Esophagus squamous epithelium (tissue), 4 donors: ENCODE measurements at regions not wholly inside any gene's neighbourhood (a gene's known extent, or its start where the extent isn't known, plus 50 kb on each side); places are given as distances from the start of the nearest gene placed in this dataset.

Experiments
- POLR2A ChIP-seq, 4 donors: fragments of 450-650 bp; IDR thresholded peaks; one replicate each; pipeline ENCODE4 v1.6.1; 2017; ENCODE audit warnings: antibody characterized with exemption in 4 of 4, mild to moderate bottlenecking in 4 of 4, moderate library complexity in 3 of 4
- TF ChIP-seq, protein P1 (sequence below), 6 experiments: fragments of 450-650 bp in 4 of 6; fragments of 200-600 bp in 2 of 6; sonication (generic) in 2 of 6; IDR thresholded peaks; one replicate each; pipeline ENCODE4 v1.5.1; 2016 to 2019; ENCODE audit warnings: antibody characterized with exemption in 6 of 6, mild to moderate bottlenecking in 4 of 6, moderate library complexity in 4 of 6

DNA sequence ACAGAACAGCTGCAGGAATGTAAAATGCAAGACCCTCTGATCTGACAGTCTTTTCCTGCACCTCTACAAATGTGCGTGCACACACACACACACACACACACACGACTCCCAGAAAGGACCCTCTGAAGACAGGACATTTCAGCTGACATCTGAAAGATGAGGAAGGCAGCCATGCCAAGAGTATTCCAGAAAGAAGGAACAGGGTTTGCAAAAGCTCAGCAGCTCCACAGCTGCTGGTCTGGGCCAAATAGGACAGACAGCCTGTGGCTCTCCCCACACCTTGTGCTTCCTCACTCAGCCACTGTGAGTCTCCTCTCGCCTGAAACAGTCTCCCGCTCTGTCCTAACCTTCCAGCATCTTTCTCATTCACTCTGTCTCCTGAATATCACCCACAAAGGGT is 189.0 kb downstream of the PALM2AKAP2 start:
- TF ChIP-seq, protein P1, sequence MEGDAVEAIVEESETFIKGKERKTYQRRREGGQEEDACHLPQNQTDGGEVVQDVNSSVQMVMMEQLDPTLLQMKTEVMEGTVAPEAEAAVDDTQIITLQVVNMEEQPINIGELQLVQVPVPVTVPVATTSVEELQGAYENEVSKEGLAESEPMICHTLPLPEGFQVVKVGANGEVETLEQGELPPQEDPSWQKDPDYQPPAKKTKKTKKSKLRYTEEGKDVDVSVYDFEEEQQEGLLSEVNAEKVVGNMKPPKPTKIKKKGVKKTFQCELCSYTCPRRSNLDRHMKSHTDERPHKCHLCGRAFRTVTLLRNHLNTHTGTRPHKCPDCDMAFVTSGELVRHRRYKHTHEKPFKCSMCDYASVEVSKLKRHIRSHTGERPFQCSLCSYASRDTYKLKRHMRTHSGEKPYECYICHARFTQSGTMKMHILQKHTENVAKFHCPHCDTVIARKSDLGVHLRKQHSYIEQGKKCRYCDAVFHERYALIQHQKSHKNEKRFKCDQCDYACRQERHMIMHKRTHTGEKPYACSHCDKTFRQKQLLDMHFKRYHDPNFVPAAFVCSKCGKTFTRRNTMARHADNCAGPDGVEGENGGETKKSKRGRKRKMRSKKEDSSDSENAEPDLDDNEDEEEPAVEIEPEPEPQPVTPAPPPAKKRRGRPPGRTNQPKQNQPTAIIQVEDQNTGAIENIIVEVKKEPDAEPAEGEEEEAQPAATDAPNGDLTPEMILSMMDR (IDR thresholded peaks at IDR 0.05) = peak in 1 of 6 experiments; percentile 9
- no peak for TF ChIP-seq POLR2A (IDR thresholded peaks at IDR 0.05)
